ENCODE measurements at regions not wholly inside any gene's neighbourhood (a gene's known extent, or its start where the extent isn't known, plus 50 kb on each side); places are given as distances from the start of the nearest gene placed in this dataset.

GRCh38 chr16:35732046-35732810, 2272.8 kb downstream of the TP53TG3F start:
- DNase-seq (ENCODE audit: low read depth, low spot score): no peak
- H3K4me3 ChIP-seq (ENCODE audit: low read length): no peak overlapping the region

- no peak for DNase-seq (ENCODE audit: low read depth, low spot score)
- H3K4me3 ChIP-seq (ENCODE audit: low read length): no peak overlapping the region
These were observed 2274.0 kb downstream of the TP53TG3F start for GRCh38 chr16:35733278-35733965.

- DNase-seq (ENCODE audit: low read depth, low spot score): no peak
- no peak overlapping the region for H3K4me3 ChIP-seq (ENCODE audit: low read length)
These were observed 2274.7 kb downstream of the TP53TG3F start for GRCh38 chr16:35733971-35734702.

GRCh38 chr16:35734728-35735402, 2275.5 kb downstream of the TP53TG3F start:
- no peak for DNase-seq (ENCODE audit: low read depth, low spot score)
- H3K4me3 ChIP-seq (ENCODE audit: low read length): no peak overlapping the region

- no peak for DNase-seq (ENCODE audit: low read depth, low spot score)
- H3K4me3 ChIP-seq (ENCODE audit: low read length): no peak overlapping the region
These were observed 2276.2 kb downstream of the TP53TG3F start for GRCh38 chr16:35735403-35736251.

- no peak for DNase-seq (ENCODE audit: low read depth, low spot score)
- H3K4me3 ChIP-seq (ENCODE audit: low read length): no peak overlapping the region
These were observed 2277.1 kb downstream of the TP53TG3F start for GRCh38 chr16:35736546-35736945.

- no peak for DNase-seq (ENCODE audit: low read depth, low spot score)
These were observed 2277.7 kb downstream of the TP53TG3F start for GRCh38 chr16:35737076-35737475.

GRCh38 chr16:35741546-35741945, 2282.1 kb downstream of the TP53TG3F start:
- no peak for DNase-seq (ENCODE audit: low read depth, low spot score)
- no peak overlapping the region for H3K4me3 ChIP-seq (ENCODE audit: low read length)

More at GRCh38 chr16:35737076-35737475, 2277.7 kb downstream of the TP53TG3F start:
- H3K4me3 ChIP-seq (ENCODE audit: low read length): no peak overlapping the region

- no peak for DNase-seq (ENCODE audit: low read depth, low spot score)
- no peak overlapping the region for H3K4me3 ChIP-seq (ENCODE audit: low read length)
These were observed 2283.8 kb downstream of the TP53TG3F start for GRCh38 chr16:35743101-35743692.

GRCh38 chr16:35744084-35744483, 2284.7 kb downstream of the TP53TG3F start:
- DNase-seq (ENCODE audit: low read depth, low spot score): no peak
- no peak overlapping the region for H3K4me3 ChIP-seq (ENCODE audit: low read length)

- H3K4me3 ChIP-seq (ENCODE audit: low read length): no peak overlapping the region
- no peak for DNase-seq (ENCODE audit: low read depth, low spot score)
These were observed 2285.3 kb downstream of the TP53TG3F start for GRCh38 chr16:35744726-35745125.

- no peak overlapping the region for H3K4me3 ChIP-seq (ENCODE audit: low read length)
- no peak for DNase-seq (ENCODE audit: low read depth, low spot score)
These were observed 2285.8 kb downstream of the TP53TG3F start for GRCh38 chr16:35745191-35745590.

- no peak overlapping the region for H3K4me3 ChIP-seq (ENCODE audit: low read length)
- no peak for DNase-seq (ENCODE audit: low read depth, low spot score)
These were observed 2286.4 kb downstream of the TP53TG3F start for GRCh38 chr16:35745821-35746248.

GRCh38 chr16:35746281-35746962, 2287.0 kb downstream of the TP53TG3F start:
- no peak for DNase-seq (ENCODE audit: low read depth, low spot score)

GRCh38 chr16:35746963-35747657, 2287.7 kb downstream of the TP53TG3F start:
- DNase-seq (ENCODE audit: low read depth, low spot score): no peak
- H3K4me3 ChIP-seq (ENCODE audit: low read length): no peak overlapping the region

More at GRCh38 chr16:35746281-35746962, 2287.0 kb downstream of the TP53TG3F start:
- no peak overlapping the region for H3K4me3 ChIP-seq (ENCODE audit: low read length)

- DNase-seq (ENCODE audit: low read depth, low spot score): no peak
- no peak overlapping the region for H3K4me3 ChIP-seq (ENCODE audit: low read length)
These were observed 2288.4 kb downstream of the TP53TG3F start for GRCh38 chr16:35747658-35748455.
